GM21367 (cell line): ENCODE measurements at regions not wholly inside any gene's neighbourhood (a gene's known extent, or its start where the extent isn't known, plus 50 kb on each side); places are given as distances from the start of the nearest gene placed in this dataset.
"Not testable (repeated sequence)": the region's sequence is repeated elsewhere in the genome, so short reads cannot be mapped to it uniquely, and the experiment has no call there.

Source experiments
- ATAC-seq: cut with Tn5 transposase; IDR thresholded peaks from one replicate; pipeline ENCODE4 v1.9.1; 2021; ENCODE audit not compliant: unreplicated experiment

DNA sequence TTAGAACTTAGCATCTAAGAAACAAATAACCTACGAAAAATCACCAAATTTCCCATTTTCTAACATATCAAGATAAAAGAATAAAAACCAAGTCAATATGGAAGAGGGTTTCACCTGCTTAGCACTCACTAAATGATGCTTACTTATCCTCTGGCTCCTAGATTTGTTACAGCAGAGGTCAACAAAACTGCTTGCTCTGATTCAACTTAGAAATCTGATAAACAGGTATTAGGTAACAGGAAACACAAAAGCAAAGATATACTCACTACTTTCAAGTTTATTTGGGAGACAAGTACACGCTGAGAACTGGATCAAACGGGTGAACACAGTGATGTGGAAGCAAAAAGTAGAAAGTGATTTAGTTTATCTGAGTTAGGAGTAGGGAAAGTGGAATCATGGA, 235.7 kb upstream of the TARS1 start:
- no peak for ATAC-seq

DNA sequence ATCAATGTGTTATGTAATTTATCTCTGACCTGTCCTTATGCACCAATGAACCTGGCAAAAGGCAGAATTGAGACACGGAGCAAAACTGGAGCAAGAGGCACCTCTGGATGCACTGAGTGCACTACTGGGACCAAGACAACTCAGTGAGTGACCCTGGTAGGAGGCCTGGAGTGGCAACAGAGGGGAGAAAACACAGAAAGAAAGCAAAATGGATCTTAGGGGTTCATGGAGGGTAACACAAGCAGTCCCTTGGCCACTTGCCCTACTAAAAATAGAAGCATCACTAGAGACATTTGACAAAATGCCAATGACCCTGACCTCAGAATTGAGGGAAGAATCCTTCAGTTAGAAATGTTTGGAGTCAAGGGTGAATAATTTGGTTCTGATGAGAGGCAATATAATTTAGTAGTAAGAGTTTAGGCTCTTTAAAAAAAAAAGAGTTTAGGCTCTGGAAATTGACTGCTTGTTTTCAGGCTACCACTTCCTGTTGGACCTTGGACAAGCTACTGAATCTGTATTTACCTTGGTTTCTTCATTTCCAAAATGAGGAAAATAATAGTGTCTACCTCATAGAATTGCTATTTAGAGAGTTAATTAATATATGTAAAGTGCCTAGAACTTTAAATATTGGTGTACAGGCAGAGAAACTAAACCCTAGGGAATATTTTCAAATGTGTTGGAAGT, 234.9 kb upstream of the TARS1 start:
- no peak for ATAC-seq

DNA sequence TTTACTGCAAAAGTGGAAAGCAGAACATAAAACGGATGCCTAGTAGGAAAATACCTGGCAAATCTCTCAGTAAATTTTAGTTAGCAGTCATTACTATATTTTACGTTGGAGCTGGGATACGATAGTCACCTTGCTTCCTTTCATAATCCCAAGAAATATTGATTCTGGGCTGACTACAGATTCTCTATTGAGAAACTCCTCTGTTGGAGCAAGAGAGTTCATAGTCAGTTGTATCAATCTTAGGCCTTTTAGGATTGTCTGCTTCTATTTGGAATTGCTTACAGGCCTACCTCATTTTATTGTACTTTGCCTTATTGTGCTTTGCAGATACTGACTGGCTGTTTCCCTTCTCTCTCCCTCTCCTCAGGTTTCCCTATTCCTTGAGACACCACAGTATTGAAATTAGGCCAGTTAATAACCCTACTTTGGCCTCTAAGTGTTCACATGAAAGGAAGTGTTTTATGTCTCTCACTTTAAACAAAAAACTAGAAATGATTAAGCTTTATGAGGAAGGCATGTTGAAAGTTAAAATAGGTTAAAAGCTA, 233.7 kb upstream of the TARS1 start:
- no peak for ATAC-seq

DNA sequence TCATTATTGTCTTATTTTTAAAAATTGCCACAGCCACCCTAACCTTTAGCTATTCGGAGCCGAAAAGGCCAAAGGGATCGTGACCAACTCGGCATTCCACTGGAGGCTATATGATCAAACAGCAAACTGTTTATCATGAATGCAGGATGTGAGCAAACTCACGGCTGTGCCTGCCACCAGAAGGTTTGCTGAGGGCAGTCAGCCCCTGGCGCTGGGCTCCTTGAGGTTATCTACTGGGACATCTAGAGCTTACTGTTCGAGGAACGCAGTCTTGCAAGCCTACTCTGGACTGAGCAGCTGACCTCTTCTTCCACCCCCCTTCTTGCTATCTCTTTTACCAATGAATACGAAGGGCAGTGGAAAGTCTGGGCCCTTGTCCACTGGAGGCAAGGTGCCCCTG, 231.5 kb upstream of the TARS1 start:
- no peak for ATAC-seq

DNA sequence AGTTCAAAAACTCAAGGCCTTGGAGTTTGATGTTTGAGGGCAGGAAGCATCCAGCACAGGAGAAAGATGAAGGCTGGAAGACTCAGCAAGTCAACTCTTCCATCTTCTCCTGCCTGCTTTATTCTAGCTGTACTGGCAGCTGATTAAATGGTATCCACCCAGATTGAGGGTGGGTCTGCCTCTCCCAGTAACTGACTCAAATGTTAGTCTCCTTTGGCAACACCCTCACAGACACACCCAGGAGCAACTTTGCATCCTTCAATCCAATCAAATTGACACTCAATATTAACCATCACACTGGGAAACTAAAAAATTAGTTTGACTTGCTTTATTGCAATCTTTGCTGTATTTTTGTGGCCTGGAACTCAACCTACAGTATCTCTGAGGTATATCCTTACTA, 230.5 kb upstream of the TARS1 start:
- ATAC-seq = not testable (repeated sequence)

DNA sequence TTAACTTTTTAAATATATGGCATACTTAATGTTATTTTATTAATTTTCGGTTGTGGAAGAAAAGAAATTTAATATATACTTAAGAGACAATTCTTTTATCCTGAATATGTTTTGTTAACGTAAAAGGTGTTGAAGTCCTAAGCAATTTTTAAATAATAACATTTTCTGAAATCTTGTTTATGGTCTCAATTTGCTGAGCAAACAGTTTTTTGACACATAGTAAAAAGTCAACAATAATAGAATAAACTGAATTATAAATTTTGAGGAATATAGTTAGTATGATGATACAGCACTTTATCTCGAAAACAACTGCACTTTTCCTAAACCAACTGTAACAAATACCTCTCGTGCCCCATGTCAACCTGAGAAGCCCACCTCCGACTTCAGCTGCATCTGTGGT, 229.8 kb upstream of the TARS1 start:
- ATAC-seq = no peak

DNA sequence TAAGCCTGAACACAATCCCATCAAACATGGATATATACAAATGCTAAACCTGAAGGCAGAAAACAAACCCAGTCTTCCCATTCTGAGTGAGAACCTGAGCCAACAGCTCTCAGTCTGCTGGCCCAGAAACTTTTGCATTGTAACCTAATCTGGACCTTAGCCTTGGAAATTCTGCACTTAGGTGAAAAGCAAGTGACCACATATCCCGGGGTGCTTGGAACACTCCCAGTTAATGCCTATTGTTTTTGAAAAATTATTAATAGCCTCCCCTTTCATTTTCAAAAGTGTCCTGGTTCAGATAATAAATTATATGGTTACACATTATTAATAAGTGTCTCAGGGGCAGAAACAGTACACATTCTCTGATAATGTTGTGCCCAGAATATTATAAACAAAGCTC, 228.3 kb upstream of the TARS1 start:
- ATAC-seq = no peak

DNA sequence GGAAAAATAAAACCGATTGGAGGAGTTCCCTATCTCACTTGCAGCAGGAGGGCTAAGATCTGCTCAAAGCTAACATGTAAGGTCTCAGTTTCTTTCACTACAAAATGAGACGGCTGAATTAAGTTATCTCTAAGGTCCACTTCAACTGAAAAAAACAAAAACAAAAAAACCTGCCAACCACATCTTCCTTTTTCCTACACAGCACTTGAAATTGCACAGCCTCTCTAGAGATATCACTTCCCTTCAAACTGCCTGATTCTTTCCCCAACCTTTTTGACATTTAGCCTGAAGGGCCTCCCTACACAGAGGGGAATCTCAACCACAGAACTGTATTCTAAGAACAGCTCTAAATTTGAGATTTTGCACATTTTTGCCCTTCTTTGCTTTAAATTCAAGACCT, 227.9 kb upstream of the TARS1 start:
- no peak for ATAC-seq

DNA sequence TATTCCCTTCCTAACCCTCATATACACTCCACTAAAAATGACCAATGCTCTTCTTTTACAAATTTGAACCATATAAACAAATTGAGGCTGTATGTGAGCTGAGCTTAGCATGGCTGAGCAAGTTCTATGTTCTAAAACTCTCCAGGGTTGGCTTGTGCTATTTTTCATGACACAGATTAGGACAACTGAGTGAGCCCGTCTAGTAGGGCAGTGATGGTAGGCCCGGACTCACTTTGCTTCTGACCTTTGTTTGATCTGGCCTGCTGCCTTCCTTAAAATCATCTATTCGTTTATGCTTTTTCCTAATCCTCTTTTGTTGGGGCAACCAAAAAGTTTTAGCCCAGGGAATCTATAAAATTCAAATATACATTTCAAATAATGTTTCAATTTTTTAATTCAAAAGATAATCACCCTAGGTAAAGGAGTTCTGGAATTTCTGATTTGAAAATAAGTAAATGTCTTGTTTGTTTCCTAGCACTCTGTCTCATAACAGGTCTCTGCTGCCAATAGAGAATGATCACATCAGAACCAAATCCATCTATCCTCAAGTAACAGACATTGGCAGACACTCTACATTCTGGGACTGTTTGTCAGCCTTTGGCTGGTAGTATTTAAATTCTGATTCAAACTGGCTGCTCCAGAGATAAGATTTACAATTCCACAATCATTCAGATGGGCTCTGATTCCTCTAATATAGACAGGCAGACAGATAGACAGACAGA, 217.0 kb upstream of the TARS1 start:
- no peak for ATAC-seq

DNA sequence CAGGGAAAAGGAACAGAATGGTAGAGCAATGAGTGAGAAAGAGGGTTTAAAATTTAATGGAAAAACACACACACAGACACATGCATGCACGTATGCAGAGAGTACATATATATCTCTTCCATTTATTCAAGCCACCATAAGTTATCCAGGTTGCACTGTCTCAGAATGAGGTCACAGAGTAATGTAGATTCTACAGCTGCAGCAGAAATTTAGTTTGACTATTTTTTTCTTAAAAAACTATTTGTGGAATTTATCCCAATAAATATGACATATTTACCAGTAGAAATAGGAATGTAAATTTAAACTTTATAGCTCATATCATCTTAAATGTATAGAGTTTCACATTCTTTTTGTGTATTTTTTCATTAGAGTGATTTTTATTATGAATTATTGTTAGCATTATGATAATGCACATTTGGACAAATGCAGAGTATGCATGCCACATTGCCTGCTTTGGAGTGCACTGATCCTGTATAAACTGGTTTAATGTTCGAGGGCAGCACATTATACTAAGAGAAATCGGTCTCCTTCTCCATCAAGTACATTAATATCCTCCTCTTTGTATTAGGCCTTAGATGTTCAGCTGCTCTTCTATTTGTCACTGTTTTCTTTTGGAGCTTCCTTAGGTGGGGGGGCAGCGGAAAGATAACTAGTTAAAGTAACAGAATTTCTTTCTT, 216.3 kb upstream of the TARS1 start:
- ATAC-seq = no peak

DNA sequence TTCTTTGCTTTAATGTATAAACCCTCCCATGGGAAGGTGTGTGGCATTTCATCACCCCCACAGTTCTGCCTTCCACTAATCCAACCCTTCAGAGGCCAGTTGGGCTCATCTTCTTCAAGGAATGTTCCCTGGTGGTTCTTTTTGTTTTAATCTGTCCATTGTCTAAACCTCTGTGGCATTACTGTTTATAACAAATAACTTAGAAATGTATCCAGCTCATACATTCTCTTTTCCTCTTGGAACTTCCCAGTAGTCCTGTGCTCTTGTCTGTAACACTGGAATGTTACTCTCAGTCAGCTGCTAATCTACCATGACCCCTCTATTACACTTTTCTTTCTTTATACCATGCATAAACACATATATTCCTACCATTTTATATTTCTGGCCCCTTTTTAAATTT, 213.5 kb upstream of the TARS1 start:
- ATAC-seq = no peak

DNA sequence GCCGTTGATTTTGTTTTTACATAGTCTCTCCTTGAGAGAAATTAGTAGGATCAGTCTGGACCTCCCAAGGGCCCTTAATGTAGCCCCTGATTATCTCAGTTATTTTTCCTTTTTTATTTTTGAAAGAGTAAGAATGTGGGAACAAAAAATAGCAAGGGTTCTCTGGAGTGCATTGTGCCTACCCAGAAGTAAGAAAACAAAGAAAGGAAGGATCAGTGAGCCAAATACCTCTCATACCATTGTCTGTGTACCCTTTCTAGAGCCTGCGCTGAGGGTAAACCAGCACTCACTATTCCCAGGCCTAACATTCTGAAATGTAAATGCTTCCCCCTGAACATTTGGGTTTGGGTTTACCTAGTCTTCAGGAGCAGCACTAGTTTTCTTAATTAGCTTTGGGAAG, 213.0 kb upstream of the TARS1 start:
- ATAC-seq = no peak

DNA sequence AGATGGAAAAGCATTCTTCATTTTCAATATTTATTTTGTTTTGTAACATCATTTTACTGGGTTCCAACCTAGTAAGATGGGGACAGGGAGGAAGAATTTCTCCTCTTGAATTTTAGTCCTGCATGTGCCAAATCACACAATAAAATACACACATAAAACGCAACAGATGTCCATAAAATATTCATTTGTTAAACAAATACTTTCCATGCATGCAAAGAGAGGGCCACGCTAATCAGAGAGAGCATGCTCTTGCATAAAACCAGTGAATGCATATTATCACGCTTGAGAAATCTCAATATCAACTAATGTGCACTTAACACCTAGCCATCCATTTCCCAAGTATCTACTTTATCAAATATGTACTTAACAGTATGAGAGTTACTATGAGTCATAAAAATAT, 212.6 kb upstream of the TARS1 start:
- ATAC-seq = no peak

DNA sequence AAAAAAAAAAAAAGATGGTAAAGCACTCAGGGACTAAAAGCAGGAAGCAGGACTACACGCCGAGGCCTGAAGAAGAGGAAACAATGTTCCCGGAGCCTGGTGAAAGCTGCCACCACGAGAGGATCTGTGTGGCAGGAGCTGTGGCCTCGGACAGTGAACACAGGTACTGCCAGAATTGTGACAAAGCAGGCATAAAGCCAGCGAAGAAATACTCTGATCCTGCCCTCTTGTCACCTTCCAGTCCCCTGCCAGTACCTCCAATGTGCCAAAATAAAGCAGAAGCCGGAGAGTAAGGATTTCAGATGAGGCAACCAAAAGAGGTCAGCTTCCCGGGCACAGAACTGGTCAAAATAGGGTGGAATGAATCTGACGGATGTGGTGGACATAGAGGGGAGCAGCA, 211.5 kb upstream of the TARS1 start:
- ATAC-seq = no peak

DNA sequence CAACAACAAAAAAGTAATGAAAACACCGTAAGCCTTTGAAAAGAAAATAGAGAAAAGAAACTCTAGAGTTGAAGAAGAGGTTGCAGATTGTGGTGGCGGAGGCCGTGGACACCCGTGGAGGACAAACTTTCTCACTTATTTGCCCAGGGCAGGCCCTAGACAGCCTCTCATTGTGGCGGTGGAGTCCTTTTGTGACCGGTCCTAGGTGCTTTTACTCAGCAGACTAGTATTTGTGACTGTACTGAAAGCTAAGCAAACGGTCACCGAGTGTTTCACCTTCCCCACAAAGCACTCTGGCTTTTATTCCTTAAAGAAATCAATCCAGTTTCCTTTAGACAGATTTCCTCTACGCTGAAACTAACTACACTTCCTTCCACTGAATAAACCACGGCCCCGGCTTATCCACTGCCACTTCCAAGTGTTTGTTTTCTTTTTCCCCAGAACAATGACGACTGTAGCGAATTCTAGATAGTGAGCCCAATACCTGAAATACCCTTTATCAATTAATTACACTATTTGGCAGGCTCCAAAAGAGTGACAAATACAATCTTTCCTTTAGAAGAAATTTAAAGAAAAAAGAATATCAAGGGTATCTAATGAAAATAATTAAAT, 210.2 kb upstream of the TARS1 start:
- ATAC-seq = no peak

DNA sequence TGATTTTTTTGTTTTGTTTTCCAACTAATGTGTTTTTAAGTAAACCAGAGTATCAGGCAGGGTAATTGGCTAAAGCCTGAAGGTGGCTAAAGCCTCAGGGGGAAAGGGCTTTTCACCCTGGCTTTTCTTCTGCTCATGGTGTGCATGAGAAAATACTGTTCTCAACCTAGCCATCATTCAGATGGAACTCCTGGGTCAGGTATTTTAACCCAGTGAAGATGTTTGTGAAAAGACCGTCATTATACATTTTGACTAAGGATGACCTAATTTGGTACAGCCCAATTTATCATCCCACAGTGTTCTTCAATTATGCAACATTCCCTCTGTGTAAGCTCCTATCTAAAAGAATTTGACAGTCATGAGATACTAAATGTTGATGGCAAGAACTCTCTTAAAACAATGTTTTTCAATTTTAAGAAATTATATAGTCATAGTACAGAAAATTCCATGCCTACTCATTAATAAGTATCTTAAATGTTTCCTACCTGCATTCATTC, 209.5 kb upstream of the TARS1 start:
- no peak for ATAC-seq

DNA sequence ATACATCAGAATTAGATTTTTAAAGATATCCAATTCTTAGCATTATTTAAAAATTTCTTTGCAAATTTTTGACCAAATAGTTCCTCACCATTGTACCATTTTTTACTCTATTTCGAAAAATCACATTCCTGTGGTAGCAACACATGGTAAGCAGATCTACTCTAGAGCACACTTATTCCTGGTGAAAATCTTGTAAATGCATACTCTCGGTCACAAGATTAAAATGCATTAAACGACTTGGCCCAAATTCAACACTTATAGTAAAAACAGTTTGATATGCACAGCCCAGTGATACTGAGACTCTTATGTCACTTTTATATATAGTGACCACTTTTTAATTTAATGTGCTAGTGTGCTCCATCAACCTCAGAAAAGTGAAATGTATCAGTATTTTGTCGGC, 208.8 kb upstream of the TARS1 start:
- no peak for ATAC-seq

DNA sequence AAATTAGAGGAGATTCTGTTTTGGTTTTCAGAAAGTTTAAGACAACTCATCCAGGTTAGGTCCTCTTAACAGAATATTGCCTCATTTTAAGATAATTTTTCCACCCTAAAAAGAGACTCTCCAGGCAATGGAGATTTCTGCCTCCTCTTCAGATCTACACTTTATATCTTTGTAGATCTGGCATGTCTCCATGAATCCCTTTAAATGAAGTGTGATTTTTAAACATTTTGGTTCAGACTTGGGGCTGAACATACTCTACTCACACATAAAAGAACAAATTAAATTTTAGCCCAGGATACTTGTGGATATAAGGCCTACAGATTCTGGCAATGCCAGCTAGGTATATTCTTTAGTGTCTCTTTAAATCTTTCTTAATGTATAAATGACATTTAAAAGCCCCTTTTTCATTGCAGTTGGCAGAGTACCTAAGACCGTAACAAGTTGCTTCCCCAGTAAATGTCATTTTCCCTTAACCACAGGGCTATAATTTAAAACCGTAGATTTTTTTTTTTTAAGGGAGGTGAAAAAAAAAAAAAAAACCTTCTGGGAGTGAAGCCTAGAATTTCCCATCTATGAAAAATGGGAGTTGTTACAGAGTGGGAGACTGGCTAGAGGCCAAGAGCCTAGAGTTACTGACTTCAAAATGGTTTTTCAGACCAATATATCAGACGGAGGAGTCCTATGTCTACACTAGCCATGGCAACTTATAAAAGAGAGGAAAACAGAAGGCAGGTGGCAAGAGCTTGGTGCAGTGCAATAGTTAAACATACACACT, 207.8 kb upstream of the TARS1 start:
- no peak for ATAC-seq

DNA sequence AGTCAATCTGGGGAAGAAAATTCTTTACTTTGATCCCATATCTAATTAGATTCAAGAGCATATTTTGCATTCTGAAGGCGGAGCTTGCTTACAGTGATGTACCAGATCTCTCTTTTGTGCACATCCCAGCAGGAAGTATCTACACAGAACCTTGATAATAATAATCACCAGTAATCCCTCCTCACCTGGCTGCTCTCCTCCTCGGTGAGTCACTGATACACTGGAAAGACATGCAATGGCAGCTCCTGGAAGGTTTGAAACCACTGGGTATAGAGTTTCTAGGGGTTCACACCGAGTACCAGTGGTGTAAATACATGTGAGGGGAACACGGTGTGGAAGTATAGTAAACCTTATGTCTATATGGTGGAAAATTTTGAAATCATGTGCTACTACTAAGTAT, 205.5 kb upstream of the TARS1 start:
- ATAC-seq = no peak

DNA sequence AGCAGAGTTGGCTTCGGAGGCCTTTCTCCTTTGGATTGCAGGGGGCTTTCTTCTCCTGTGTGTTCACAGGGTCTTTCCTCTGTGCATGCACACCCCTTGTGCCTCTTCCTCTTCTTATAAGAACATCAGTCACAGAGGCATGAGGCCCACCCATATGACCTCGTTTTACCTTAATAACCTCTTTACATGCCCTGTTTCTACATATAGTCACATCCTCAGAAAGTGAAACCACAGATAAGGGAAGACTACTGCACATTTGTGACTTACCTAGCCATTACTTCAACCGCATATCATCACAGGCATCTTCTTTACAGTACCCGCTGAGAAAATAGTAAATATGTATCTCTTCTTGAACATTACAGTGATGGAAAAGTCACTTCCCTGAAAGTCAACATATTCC, 204.9 kb upstream of the TARS1 start:
- peak; percentile 58 for ATAC-seq

DNA sequence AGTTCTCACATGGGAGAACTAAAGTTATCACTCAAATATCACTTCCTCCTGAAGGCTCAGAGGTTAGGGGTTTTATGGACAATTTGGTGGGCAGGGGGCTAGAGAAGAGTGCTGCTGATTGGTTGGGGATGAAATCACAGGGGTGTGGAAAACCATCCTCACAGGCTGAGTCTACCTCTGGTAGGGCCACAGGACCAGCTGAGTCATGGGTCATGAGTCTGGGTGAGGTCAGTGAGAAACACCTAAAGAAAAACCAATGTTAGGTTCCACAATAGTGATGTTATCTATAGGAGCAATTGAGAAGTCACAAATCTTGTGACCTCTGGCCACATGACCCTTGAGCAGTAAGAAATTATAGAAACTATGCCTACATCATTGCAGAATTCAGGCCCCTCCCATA, 203.3 kb upstream of the TARS1 start:
- no peak for ATAC-seq
